Stimulated activated CD4-positive, alpha-beta T cell treated with anti-CD3 and anti-CD28 coated beads, Interleukin-12 subunit alpha, Interleukin-12 subunit beta, amount 100 ng/mL, for 24 hours (primary cell): ENCODE measurements at regions not wholly inside any gene's neighbourhood (a gene's known extent, or its start where the extent isn't known, plus 50 kb on each side); places are given as distances from the start of the nearest gene placed in this dataset.

ENCODE experiments used
- DNase-seq, 2 experiments: peaks; one replicate each; pipeline ENCODE4 v3.0.0-alpha.2; 2020; ENCODE audit warnings: low read depth in 2 of 2

DNA sequence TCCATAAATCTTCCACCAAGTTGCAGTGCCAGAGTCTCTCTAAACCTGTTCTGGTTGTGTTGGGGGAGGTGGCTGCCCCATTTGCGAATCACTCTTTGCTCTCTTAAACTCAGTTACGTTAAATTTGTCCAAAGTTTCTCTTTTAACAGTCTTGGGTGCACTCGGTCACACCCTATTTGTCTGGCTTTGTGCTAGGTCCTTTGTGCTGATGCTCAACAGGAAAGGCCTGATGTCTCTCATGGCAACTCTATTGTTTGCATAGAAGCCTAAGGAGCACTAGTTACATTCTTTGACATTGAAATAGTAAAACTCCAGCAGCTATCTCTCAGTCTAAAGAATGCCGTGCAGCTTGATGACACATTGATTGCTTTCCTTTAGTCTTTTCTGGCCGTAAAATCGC, 105.1 kb downstream of the TRMT11 start:
- DNase-seq, result no peak

- DNase-seq, result no peak
Observed at GRCh38 chr6:126093108-126093507, 106.8 kb downstream of the TRMT11 start.

DNA sequence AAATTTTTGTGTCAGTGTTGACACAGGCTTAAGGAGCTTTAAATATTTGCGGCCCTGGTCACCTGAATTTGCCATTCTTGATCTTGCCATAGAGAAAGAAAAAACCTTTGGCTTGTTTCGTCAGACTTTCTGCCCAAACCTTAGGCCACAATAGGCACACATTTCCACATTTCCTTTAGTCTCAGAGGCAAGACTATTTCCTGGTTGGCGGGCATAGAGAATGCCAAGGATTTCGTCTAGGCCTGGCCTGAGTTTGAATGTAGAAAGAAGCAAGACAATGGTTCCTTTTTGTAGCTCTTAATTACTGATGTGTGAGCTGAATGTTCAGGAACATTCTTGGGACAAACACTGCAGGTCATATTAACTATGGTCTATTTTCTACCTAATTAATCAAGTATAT, 108.1 kb downstream of the TRMT11 start:
- no peak for DNase-seq

- no peak for DNase-seq
Observed at GRCh38 chr6:126100386-126100785, 114.0 kb downstream of the TRMT11 start.

- no peak for DNase-seq
Observed at GRCh38 chr6:126102358-126102757, 116.0 kb downstream of the TRMT11 start.

DNA sequence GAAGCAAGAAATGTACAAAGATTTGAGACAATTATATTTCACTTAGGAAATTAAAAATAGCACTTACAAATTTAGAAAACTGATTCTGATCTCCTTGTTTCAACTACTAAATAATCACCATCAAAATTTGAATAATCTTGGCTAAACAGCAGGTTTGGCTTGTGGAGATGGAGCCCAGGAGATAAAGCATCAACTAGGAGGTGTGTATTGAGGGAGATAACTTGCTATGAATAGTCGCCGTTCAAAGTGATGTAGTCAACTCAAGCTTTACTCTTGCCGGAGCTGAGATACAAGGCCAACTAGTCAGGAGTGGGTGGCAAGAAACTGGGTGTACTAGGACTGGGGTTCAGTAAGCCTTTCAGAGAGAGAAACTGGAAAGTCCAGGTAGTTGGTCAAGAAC, 117.7 kb downstream of the TRMT11 start:
- no peak for DNase-seq

DNA sequence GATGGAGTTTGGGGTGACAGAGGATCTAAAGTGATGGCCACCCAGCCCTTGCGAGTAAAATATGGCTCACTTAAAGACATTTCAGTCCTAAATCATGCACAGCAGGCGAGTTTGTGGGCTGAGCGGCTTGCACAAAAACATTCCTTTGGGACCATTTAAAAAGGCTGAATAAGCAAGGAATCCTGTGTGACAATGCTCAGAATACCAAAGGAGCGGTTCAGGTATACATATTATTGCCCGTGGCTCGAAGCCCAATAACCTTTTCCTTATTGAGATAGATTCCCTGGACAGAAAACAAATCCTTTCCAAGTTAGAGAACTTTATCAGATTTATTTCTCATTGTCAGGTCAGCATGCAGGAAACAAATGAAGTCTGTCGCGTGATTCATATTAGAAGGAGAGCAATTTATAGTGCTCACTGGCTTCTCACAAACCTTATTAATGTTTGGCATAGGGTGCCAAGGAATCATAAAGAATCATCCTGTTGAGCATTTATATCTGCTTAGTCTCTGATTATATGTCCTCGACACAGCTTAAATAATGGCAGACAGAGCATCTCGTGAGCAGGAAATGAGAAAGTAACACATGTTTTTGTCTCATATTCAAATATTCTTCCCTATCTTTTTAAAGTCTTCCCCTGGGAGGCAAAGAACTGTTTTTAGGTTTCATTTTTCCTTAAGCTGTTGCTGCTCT, 121.3 kb downstream of the TRMT11 start:
- DNase-seq, result no peak

DNA sequence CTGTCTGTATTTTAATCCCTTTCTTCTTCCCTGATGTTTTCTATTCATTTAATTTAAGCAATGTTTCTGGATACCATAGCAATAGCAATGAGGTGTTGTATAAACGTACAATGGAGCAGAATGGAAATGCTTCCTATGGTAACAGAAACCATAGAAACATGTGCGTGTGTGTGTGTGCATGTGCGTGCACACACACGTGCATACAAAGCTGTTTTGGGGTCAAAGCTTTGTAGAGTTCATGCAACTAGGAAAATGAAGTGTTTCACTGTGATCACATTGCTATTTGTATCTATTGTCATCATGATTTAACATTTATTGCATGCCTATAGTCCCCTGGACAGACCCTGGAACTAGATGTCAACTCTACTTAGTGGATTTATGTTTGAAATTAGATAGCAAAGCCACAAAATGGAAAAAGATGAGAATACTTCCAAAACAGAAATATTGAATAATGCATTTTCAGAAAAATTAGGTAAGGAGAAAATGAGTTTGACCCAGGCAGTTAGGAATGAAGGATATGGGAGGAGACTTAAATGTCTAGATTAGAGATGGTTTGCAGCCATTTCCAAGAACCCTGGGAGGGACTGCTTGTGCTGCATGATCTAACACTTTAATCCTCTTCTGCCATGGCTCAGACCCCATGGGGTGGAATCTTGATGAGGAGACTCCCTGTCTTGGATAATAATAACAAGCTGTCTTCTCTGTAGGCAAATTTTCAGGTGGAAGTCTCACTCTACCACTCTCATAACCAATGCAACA, 124.4 kb downstream of the TRMT11 start:
- DNase-seq, result no peak

GRCh38 chr6:126111327-126111726, 125.0 kb downstream of the TRMT11 start:
- DNase-seq, result no peak

GRCh38 chr6:126112171-126112632, 125.9 kb downstream of the TRMT11 start:
- no peak for DNase-seq

DNA sequence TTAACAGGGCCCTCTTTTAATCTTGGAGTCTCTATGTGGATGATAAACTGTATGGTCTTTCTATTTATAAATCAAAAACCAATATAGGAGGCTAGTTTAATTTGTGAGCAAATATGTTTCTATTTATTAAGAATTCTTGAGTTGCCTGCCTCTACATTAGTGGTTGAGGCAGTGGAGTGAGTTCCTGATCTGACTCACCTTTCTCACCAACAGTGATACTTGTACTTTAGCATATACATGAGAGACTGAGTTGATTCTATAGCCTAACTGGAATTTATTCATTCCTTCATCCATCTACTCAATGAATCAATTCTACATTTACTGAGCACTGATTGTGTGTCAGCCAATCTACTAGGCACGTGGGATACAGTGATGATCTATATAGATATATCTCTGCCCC, 126.9 kb downstream of the TRMT11 start:
- DNase-seq, result no peak

- no peak for DNase-seq
Observed at GRCh38 chr6:126117251-126117650, 130.9 kb downstream of the TRMT11 start.

DNA sequence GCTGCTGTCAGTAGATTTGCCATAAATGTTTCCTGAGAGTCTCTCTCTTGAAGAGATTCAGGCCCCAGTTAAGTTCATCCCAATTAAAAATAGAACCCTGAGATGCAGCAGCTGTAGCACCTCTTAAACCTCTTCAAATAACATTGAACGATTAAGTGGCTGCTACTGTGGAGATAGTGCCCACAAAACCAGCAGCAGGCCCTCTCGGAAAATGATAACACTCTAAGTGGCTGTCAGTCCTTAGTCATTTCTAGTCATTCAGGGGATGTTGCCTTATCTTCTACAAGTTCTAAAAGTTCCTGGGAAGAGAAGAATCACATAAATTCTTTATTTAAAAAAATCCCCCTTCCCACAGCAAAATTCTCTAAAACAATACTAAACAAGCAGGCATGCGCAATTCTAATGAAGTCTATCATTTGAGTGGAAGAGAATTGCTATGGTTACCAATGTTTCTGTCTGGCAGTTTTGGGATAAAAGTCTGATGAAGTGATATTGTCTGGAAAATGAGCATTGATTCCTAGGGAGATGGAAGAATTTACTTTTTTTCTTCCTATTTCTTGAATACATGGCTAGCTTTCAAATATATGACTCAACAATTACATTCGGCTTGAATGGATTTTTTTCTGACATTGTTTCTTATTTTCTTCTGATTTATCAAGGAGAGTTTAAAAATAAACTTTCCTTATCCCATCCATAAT, 131.9 kb downstream of the TRMT11 start:
- no peak for DNase-seq

DNA sequence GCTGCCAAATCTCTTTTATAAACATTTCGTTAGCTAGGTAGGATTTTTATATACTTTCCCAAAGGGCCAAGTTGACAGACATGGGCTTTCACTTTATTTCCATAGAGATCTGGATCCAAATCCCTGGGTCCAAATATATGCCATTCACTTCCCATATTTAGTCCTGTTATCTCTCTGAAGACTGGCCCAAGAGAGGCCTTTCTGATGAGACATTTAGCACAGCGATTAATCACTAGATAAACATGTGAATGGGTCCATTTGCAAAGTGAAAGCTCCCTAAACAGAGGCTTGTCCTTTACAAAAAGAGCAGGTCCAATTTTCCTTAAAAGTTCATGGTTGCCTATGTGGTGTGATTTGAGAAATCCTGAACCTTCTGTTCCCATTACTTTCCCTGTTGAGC, 132.6 kb downstream of the TRMT11 start:
- DNase-seq, result no peak

GRCh38 chr6:126123226-126123625, 136.9 kb downstream of the TRMT11 start:
- DNase-seq, result no peak

DNA sequence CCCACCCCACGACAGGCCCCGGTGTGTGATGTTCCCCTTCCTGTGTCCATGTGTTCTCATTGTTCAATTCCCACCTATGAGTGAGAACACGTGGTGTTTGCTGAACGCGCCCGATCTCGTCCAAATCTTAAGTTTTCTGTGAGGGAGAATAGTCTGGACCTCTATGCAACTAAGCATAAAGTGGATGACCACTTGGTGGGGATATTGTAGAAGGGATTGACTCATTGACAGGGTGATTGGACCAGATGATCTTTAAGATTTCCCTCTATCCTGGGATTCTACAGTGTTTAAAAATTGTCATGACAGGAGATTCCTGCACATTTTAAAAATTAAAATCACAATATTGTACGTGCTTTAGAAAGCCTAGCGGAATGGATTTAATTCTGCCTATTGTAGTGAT, 141.3 kb downstream of the TRMT11 start:
- no peak for DNase-seq

DNA sequence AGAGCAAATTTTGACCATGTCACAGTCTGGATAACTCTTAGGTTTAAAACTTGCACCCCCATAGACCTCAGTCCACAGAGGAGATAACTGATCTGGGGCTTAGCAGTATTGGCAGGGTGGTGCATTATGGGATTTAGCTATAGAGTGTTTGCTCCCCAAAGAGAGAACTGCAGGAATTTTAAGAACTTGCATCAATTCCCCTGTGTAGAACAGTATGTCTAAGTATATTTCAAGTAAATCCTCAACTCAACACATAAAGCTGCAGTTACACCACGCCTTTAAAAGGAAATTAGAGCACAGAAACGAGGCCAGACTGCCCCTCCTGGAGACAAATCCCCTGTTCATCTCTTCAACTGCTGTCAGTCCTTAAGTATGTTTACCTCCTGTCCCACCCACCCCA, 144.9 kb downstream of the TRMT11 start:
- DNase-seq, result no peak

DNA sequence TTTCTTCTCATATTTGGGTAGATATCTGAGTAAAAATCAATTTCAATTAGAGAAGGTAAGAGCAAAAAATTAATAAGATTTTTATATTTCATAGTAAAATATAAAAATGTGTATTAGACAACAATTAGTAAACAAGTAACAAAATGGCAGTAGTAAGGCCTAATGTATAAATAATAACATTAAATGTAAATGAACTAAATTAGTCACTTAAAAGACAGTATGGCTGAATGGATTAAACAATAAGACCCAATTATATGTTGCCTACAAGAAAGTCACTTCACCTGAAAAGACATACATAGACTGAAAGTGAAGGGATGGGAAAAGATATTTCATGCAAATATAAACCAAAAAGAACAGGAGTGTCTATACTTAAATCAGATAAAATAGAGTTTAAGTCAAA, 147.6 kb downstream of the TRMT11 start:
- no peak for DNase-seq

GRCh38 chr6:126134491-126134890, 148.2 kb downstream of the TRMT11 start:
- DNase-seq, result no peak

DNA sequence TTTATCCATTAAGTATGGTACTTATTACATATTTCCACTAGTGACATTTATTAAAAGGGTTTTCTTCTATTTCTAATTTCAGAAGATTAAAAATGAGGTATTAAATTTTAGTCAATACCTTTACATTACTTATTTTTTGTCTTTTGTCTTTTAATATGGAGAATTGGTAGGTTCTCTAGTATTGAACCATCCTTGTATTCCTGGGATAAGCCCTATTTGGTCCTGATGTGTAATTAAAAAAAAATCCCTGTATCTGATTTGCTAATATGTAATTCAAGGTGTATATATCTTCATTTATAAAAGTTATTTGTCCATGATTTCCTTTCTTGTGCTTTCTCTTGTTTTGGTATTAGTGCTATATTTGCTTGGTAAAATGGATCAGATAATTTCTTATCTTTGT, 153.7 kb downstream of the TRMT11 start:
- no peak for DNase-seq

- no peak for DNase-seq
Observed at GRCh38 chr6:126143761-126144251, 157.5 kb downstream of the TRMT11 start.

- no peak for DNase-seq
Observed at GRCh38 chr6:126145351-126145750, 159.0 kb downstream of the TRMT11 start.
